ENCODE measurements at regions not wholly inside any gene's neighbourhood (a gene's known extent, or its start where the extent isn't known, plus 50 kb on each side); places are given as distances from the start of the nearest gene placed in this dataset.

- Mint-ChIP-seq H3K9me3 (peaks cover 64% of the 10 kb centered on the region), H3K36me3 (ENCODE audit: low read depth) (peaks cover 6% of the 10 kb centered on the region; the same call in 1 of the 2 replicates), H3K4me3 (no peak overlapping the region), H3K4me1 (ENCODE audit: low read depth) (no peaks in the 10 kb centered on the region), H3K27ac (no peak overlapping the region), H3K27me3 (ENCODE audit: insufficient read depth) (peaks cover 3% of the 10 kb centered on the region; the same call in 1 of the 2 replicates)
- no peak for DNase-seq
- no peak for TF ChIP-seq CTCF (IDR thresholded peaks at IDR 0.05)
These were observed 274.3 kb upstream of the MKI67 start for GRCh38 chr10:128400564-128400963.

GRCh38 chr10:128405450-128405849, 279.2 kb upstream of the MKI67 start:
- H3K27ac Mint-ChIP-seq = no peak overlapping the region
- peaks cover 35% of the 10 kb centered on the region for H3K9me3 Mint-ChIP-seq
- no peaks in the 10 kb centered on the region for H3K4me1 Mint-ChIP-seq (ENCODE audit: low read depth)
- DNase-seq = no peak
- H3K36me3 Mint-ChIP-seq (ENCODE audit: low read depth) = 0 out of 2 replicates have a peak, but pooled peaks cover 6% of the 10 kb centered on the region
- TF ChIP-seq CTCF (IDR thresholded peaks at IDR 0.05) = no peak
- H3K4me3 Mint-ChIP-seq = no peak overlapping the region
- H3K27me3 Mint-ChIP-seq (ENCODE audit: insufficient read depth) = no peaks in the 10 kb centered on the region

- Mint-ChIP-seq H3K4me1 (ENCODE audit: low read depth) (no peaks in the 10 kb centered on the region), H3K27me3 (ENCODE audit: insufficient read depth) (no peaks in the 10 kb centered on the region; the same call in 1 of the 2 replicates), H3K36me3 (ENCODE audit: low read depth) (0 out of 2 replicates have a peak, but pooled peaks cover 4% of the 10 kb centered on the region), H3K9me3 (peaks cover 41% of the 10 kb centered on the region), H3K27ac (no peak overlapping the region), H3K4me3 (no peak overlapping the region)
- no peak for DNase-seq
- TF ChIP-seq CTCF (IDR thresholded peaks at IDR 0.05) = no peak
These were observed 285.4 kb upstream of the MKI67 start for GRCh38 chr10:128411643-128412042.

GRCh38 chr10:128414568-128414967, 288.3 kb upstream of the MKI67 start:
- Mint-ChIP-seq H3K4me1 (ENCODE audit: low read depth) (no peaks in the 10 kb centered on the region), H3K9me3 (peaks cover 62% of the 10 kb centered on the region), H3K27me3 (ENCODE audit: insufficient read depth) (no peaks in the 10 kb centered on the region; the same call in none of the 2 replicates), H3K27ac (no peak overlapping the region), H3K4me3 (no peak overlapping the region), H3K36me3 (ENCODE audit: low read depth) (peaks cover 12% of the 10 kb centered on the region; the same call in 1 of the 2 replicates)
- no peak for TF ChIP-seq CTCF (IDR thresholded peaks at IDR 0.05)
- DNase-seq = no peak

- H3K27ac Mint-ChIP-seq = no peak overlapping the region
- no peaks in the 10 kb centered on the region for H3K4me1 Mint-ChIP-seq (ENCODE audit: low read depth)
- H3K36me3 Mint-ChIP-seq (ENCODE audit: low read depth) = peaks cover 12% of the 10 kb centered on the region; the same call in 1 of the 2 replicates
- no peak overlapping the region for H3K4me3 Mint-ChIP-seq
- no peaks in the 10 kb centered on the region; the same call in none of the 2 replicates for H3K27me3 Mint-ChIP-seq (ENCODE audit: insufficient read depth)
- TF ChIP-seq CTCF (IDR thresholded peaks at IDR 0.05) = no peak
- DNase-seq = no peak
- peaks cover 74% of the 10 kb centered on the region for H3K9me3 Mint-ChIP-seq
These were observed 290.0 kb upstream of the MKI67 start for GRCh38 chr10:128416231-128416630.

GRCh38 chr10:128417826-128418225, 291.6 kb upstream of the MKI67 start:
- Mint-ChIP-seq H3K27ac (no peak overlapping the region), H3K4me1 (ENCODE audit: low read depth) (no peaks in the 10 kb centered on the region), H3K4me3 (no peak overlapping the region), H3K27me3 (ENCODE audit: insufficient read depth) (no peaks in the 10 kb centered on the region; the same call in none of the 2 replicates), H3K36me3 (ENCODE audit: low read depth) (peaks cover 12% of the 10 kb centered on the region; the same call in 1 of the 2 replicates), H3K9me3 (peaks cover 71% of the 10 kb centered on the region)
- DNase-seq = no peak
- no peak for TF ChIP-seq CTCF (IDR thresholded peaks at IDR 0.05)

Measured in HFFc6 (cell line).